SK-N-SH (cell line): ENCODE measurements at regions not wholly inside any gene's neighbourhood (a gene's known extent, or its start where the extent isn't known, plus 50 kb on each side); places are given as distances from the start of the nearest gene placed in this dataset.

Experiments used
- CTCF ChIA-PET: fragments of 300-600, 350-600 bp; formaldehyde crosslinking; extraction: SDS; loops from one replicate; lab custom pipeline; 2021; lab: Yijun Ruan, JAX
- POLR2A ChIA-PET: fragments of 350-600 bp; sonication (Branson Sonifier 250); formaldehyde crosslinking; extraction: SDS; loops from one replicate; lab custom pipeline; 2020; ENCODE audit warnings: antibody characterized with exemption, inconsistent platforms; lab: Yijun Ruan, JAX
- DNase-seq: peaks from one replicate; pipeline ENCODE4 v3.0.0; 2012
- H2AFZ ChIP-seq: fragments of 200-600 bp; sonication (generic); 2 replicates; pipeline ENCODE4 v1.8.1; 2016; ENCODE audit warnings: antibody characterized with exemption, mild to moderate bottlenecking, low read depth
- H3F3A ChIP-seq: fragments of 200-600 bp; sonication (generic); replicated peaks from 2 replicates; pipeline ENCODE3; 2016; ENCODE audit warnings: antibody characterized with exemption, mild to moderate bottlenecking; ENCODE audit not compliant: insufficient read depth
- H3K27ac ChIP-seq, 2 experiments: fragments of 200-500 bp in 1 of 2; fragments of 200-600 bp in 1 of 2; sonication (Bioruptor generic) in 1 of 2; sonication (generic), shearing (Covaris generic) in 1 of 2; 2 replicates each; pipeline versions ENCODE4 v1.5.1 to v1.6.1; 2014 to 2016; ENCODE audit warnings: low read depth in 2 of 2, inconsistent platforms in 1 of 2, low read length in 1 of 2, mild to moderate bottlenecking in 1 of 2, mixed read lengths in 1 of 2
- H3K27me3 ChIP-seq: fragments of 200-600 bp; sonication (generic), shearing (Covaris generic); 2 replicates; pipeline ENCODE4 v1.6.1; 2016; ENCODE audit warnings: mixed run types; ENCODE audit not compliant: insufficient read depth
- H3K36me3 ChIP-seq, 2 experiments: fragments of 200-500 bp in 1 of 2; fragments of 200-600 bp in 1 of 2; sonication (Bioruptor generic) in 1 of 2; sonication (generic) in 1 of 2; replicated peaks in 1 of 2; 2 replicates each; pipeline versions ENCODE3 to v1.5.1; 2014 to 2016; ENCODE audit warnings: low read length in 1 of 2, mild to moderate bottlenecking in 1 of 2; ENCODE audit not compliant: insufficient read depth in 2 of 2, control insufficient read depth in 1 of 2
- H3K4me1 ChIP-seq, 2 experiments: fragments of 200-500 bp in 1 of 2; fragments of 200-600 bp in 1 of 2; sonication (Bioruptor generic) in 1 of 2; sonication (generic), shearing (Covaris generic) in 1 of 2; 2 replicates each; pipeline versions ENCODE4 v1.5.1 to v1.6.1; 2014 to 2016; ENCODE audit warnings: low read depth in 1 of 2, low read length in 1 of 2, mixed run types in 1 of 2; ENCODE audit not compliant: insufficient read depth in 2 of 2, control insufficient read depth in 1 of 2
- H3K4me2 ChIP-seq: fragments of 200-600 bp; sonication (generic), shearing (Covaris generic); 2 replicates; pipeline ENCODE4 v1.6.1; 2017; ENCODE audit warnings: mixed run types
- H3K4me3 ChIP-seq, 2 experiments: fragments of 200-500 bp in 1 of 2; fragments of 200-600 bp in 1 of 2; sonication (Bioruptor generic) in 1 of 2; sonication (generic), shearing (Covaris generic) in 1 of 2; 2 replicates each; pipeline versions ENCODE4 v1.5.1 to v1.8.1; 2014 to 2016; ENCODE audit warnings: low read depth in 2 of 2, inconsistent platforms in 1 of 2, low read length in 1 of 2, mild to moderate bottlenecking in 1 of 2, mixed read lengths in 1 of 2, moderate library complexity in 1 of 2
- H3K79me2 ChIP-seq: fragments of 200-600 bp; sonication (generic); 2 replicates; pipeline ENCODE4 v1.8.1; 2017; ENCODE audit warnings: mild to moderate bottlenecking; ENCODE audit not compliant: insufficient read depth
- H3K9ac ChIP-seq: fragments of 200-600 bp; sonication (generic); 2 replicates; pipeline ENCODE4 v1.6.1; 2017; ENCODE audit warnings: mixed run types
- H3K9me2 ChIP-seq: fragments of 200-600 bp; sonication (generic); 2 replicates; pipeline ENCODE4 v1.6.1; 2017; ENCODE audit warnings: mixed run types
- H3K9me3 ChIP-seq: fragments of 200-600 bp; sonication (generic); 2 replicates; pipeline ENCODE4 v1.6.1; 2017; ENCODE audit warnings: mixed run types, mild to moderate bottlenecking, moderate library complexity
- H4K20me1 ChIP-seq: fragments of 200-600 bp; sonication (generic); 2 replicates; pipeline ENCODE4 v1.6.1; 2017; ENCODE audit warnings: mild to moderate bottlenecking, mixed run types; ENCODE audit not compliant: insufficient read depth
- CHD2 ChIP-seq: fragments of 150-350 bp; IDR thresholded peaks from 2 replicates; pipeline ENCODE4 v1.6.1; 2018; ENCODE audit warnings: low read length; ENCODE audit not compliant: partially characterized antibody
- ELF1 ChIP-seq: IDR thresholded peaks from 2 replicates; pipeline ENCODE4 v1.4.0; 2012
- EP300 ChIP-seq, 2 experiments: IDR thresholded peaks; 2 replicates each; pipeline versions ENCODE4 v1.4.0 to v1.6.1; 2012; ENCODE audit warnings: borderline replicate concordance in 1 of 2, low read depth in 1 of 2, low read length in 1 of 2
- FOSL2 ChIP-seq: IDR thresholded peaks from 2 replicates; pipeline ENCODE4 v1.4.0; 2012; ENCODE audit warnings: low read depth, mild to moderate bottlenecking, moderate library complexity, borderline replicate concordance
- FOXJ3 ChIP-seq: sonication (generic); formaldehyde crosslinking; IDR thresholded peaks from 2 replicates; pipeline ENCODE4 v1.5.1; 2020; ENCODE audit warnings: mild to moderate bottlenecking, missing genetic modification reagents
- FOXM1 ChIP-seq: IDR thresholded peaks from 2 replicates; pipeline ENCODE4 v1.4.0; 2012; ENCODE audit warnings: low read depth, mild to moderate bottlenecking
- GABPA ChIP-seq: IDR thresholded peaks from 2 replicates; pipeline ENCODE4 v1.4.0; 2012; ENCODE audit warnings: low read depth, mild to moderate bottlenecking
- GATA2 ChIP-seq: sonication (generic); formaldehyde crosslinking; IDR thresholded peaks from 2 replicates; pipeline ENCODE4 v1.5.0; 2020; ENCODE audit warnings: mild to moderate bottlenecking, missing genetic modification reagents
- JUND ChIP-seq: IDR thresholded peaks from 2 replicates; pipeline ENCODE4 v1.4.0; 2012
- MEF2A ChIP-seq: IDR thresholded peaks from 2 replicates; pipeline ENCODE4 v1.4.0; 2012; ENCODE audit warnings: low read depth, borderline replicate concordance
- NFIC ChIP-seq: IDR thresholded peaks from 2 replicates; pipeline ENCODE4 v1.4.0; 2012; ENCODE audit warnings: borderline replicate concordance
- POLR2AphosphoS5 ChIP-seq: IDR thresholded peaks from 2 replicates; pipeline ENCODE4 v1.6.1; 2012; ENCODE audit warnings: low read depth, low read length
- RAD21 ChIP-seq: IDR thresholded peaks from 2 replicates; pipeline ENCODE4 v1.6.1; 2012; ENCODE audit warnings: mild to moderate bottlenecking, low read length
- RFX5 ChIP-seq: IDR thresholded peaks from 2 replicates; pipeline ENCODE4 v1.6.1; 2012; ENCODE audit warnings: mild to moderate bottlenecking, improper control_type of control experiment, low read length
- RXRA ChIP-seq: IDR thresholded peaks from 2 replicates; pipeline ENCODE4 v1.4.0; 2012; ENCODE audit warnings: low read depth, mild to moderate bottlenecking, borderline replicate concordance
- SIN3A ChIP-seq: IDR thresholded peaks from 2 replicates; pipeline ENCODE4 v1.6.1; 2012; ENCODE audit warnings: low read depth, mild to moderate bottlenecking, low read length, moderate library complexity, borderline replicate concordance
- TAF1 ChIP-seq: IDR thresholded peaks from 2 replicates; pipeline ENCODE4 v1.6.1; 2012; ENCODE audit warnings: low read depth, mild to moderate bottlenecking, low read length, moderate library complexity, borderline replicate concordance
- WGBS: methylation state at CpG from one replicate; pipeline ENCODE4 v1.1.6; 2017; ENCODE audit warnings: low lambda C conversion rate; 5-methylcytosine and 5-hydroxymethylcytosine counted together
- TF ChIP-seq, protein P1 (sequence below): IDR thresholded peaks from 2 replicates; pipeline ENCODE4 v1.4.0; 2012; ENCODE audit warnings: low read depth, borderline replicate concordance
- TF ChIP-seq, protein P2 (sequence below): IDR thresholded peaks from 2 replicates; pipeline ENCODE4; 2012
- TF ChIP-seq, protein P3 (sequence below): IDR thresholded peaks from 2 replicates; pipeline ENCODE4 v1.4.0; 2012; ENCODE audit warnings: low read depth, borderline replicate concordance

DNA sequence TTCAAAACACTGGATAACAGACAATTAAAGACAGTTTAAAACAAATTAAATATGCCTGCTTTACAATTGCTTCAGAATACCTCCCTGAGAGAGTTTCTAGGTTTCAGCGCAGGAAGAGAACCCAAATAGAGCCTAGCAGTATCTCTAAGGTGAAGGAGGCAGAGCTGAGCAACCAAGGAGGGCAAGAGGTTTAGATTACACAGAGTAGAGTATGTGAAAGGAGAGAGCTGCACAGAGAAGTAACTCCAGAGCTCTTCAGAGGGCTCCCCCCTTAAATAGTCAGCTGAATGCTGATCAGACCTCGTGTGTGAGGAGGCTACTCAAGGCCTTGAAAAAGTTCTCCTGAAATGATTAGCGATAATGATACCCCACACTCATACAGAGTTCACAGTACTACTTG, 386.5 kb upstream of the TCF4 start:
- no peak overlapping the region for H3K27ac ChIP-seq
- no peak overlapping the region for H3K4me2 ChIP-seq
- ChIA-PET POLR2A (no interaction called here), CTCF (no interaction called here)
- no peaks in the 10 kb centered on the region for H3F3A ChIP-seq
- no peaks in the 10 kb centered on the region for H3K9me2 ChIP-seq
- TF ChIP-seq POLR2AphosphoS5, result no peak
- no peak for TF ChIP-seq CHD2
- no peak for TF ChIP-seq MEF2A
- TF ChIP-seq RXRA, result no peak
- TF ChIP-seq JUND, result no peak
- no peak for TF ChIP-seq SIN3A
- TF ChIP-seq GABPA, result no peak
- TF ChIP-seq FOXJ3 (CRISPR knock-in tag), result no peak
- TF ChIP-seq, protein P1, sequence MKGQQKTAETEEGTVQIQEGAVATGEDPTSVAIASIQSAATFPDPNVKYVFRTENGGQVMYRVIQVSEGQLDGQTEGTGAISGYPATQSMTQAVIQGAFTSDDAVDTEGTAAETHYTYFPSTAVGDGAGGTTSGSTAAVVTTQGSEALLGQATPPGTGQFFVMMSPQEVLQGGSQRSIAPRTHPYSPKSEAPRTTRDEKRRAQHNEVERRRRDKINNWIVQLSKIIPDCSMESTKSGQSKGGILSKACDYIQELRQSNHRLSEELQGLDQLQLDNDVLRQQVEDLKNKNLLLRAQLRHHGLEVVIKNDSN, result no peak
- no peak for TF ChIP-seq RAD21
- TF ChIP-seq, protein P2, sequence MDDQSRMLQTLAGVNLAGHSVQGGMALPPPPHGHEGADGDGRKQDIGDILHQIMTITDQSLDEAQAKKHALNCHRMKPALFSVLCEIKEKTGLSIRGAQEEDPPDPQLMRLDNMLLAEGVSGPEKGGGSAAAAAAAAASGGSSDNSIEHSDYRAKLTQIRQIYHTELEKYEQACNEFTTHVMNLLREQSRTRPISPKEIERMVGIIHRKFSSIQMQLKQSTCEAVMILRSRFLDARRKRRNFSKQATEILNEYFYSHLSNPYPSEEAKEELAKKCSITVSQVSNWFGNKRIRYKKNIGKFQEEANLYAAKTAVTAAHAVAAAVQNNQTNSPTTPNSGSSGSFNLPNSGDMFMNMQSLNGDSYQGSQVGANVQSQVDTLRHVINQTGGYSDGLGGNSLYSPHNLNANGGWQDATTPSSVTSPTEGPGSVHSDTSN, result no peak
- no peak for TF ChIP-seq NFIC
- no peak for TF ChIP-seq FOSL2
- TF ChIP-seq TAF1, result no peak
- TF ChIP-seq EP300 (IDR thresholded peaks at IDR 0.05; ENCODE audit: borderline replicate concordance in 1 of 2, low read depth in 1 of 2, low read length in 1 of 2), result no peak
- TF ChIP-seq RFX5, result no peak
- TF ChIP-seq FOXM1, result no peak
- TF ChIP-seq, protein P3, sequence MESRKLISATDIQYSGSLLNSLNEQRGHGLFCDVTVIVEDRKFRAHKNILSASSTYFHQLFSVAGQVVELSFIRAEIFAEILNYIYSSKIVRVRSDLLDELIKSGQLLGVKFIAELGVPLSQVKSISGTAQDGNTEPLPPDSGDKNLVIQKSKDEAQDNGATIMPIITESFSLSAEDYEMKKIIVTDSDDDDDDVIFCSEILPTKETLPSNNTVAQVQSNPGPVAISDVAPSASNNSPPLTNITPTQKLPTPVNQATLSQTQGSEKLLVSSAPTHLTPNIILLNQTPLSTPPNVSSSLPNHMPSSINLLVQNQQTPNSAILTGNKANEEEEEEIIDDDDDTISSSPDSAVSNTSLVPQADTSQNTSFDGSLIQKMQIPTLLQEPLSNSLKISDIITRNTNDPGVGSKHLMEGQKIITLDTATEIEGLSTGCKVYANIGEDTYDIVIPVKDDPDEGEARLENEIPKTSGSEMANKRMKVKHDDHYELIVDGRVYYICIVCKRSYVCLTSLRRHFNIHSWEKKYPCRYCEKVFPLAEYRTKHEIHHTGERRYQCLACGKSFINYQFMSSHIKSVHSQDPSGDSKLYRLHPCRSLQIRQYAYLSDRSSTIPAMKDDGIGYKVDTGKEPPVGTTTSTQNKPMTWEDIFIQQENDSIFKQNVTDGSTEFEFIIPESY, result no peak
- TF ChIP-seq GATA2 (CRISPR knock-in tag), result no peak
- TF ChIP-seq ELF1, result no peak
- H3K4me1 ChIP-seq, result no peaks in the 10 kb centered on the region
- no peak overlapping the region for H3K9ac ChIP-seq
- WGBS, result 52% methylated on average over 3 of the region's 3 CpGs
- no peak overlapping the region for H3K4me3 ChIP-seq
- DNase-seq, result no peak
- no peaks in the 10 kb centered on the region for H3K27me3 ChIP-seq
- peaks cover 0 to 3% of the 10 kb centered on the region in 2 experiments for H3K36me3 ChIP-seq
- H4K20me1 ChIP-seq, result no peaks in the 10 kb centered on the region
- no peak overlapping the region for H2AFZ ChIP-seq
- no peaks in the 10 kb centered on the region for H3K79me2 ChIP-seq
- no peaks in the 10 kb centered on the region for H3K9me3 ChIP-seq
